ENCODE measurements at regions not wholly inside any gene's neighbourhood (a gene's known extent, or its start where the extent isn't known, plus 50 kb on each side); places are given as distances from the start of the nearest gene placed in this dataset.

GRCh38 chr4:14025111-14025510 is 397.6 kb upstream of the BOD1L1 start:
- Histone ChIP-seq H3K4me3 (no peak overlapping the region), H3K4me1 (no peaks in the 10 kb centered on the region), H3K27me3 (no peaks in the 10 kb centered on the region), H3K9me3 (no peaks in the 10 kb centered on the region), H3K27ac (no peak overlapping the region), H3K36me3 (no peaks in the 10 kb centered on the region)
- WGBS, 2 donors, result 55 to 57% methylated on average over 5 of the region's 5 CpGs
- DNase-seq (ENCODE audit: low spot score in 2 of 2), result no peak
- TF ChIP-seq POLR2A (IDR thresholded peaks at IDR 0.05) (no peak), EP300 (IDR thresholded peaks at IDR 0.05) (no peak), CTCF (IDR thresholded peaks at IDR 0.05) (no peak)

- Histone ChIP-seq H3K27me3 (no peaks in the 10 kb centered on the region), H3K4me1 (no peaks in the 10 kb centered on the region), H3K36me3 (no peaks in the 10 kb centered on the region), H3K4me3 (no peak overlapping the region), H3K27ac (no peak overlapping the region), H3K9me3 (no peaks in the 10 kb centered on the region)
- DNase-seq (ENCODE audit: low spot score in 2 of 2), result no peak
- TF ChIP-seq EP300 (IDR thresholded peaks at IDR 0.05), result no peak
- TF ChIP-seq CTCF (IDR thresholded peaks at IDR 0.05), result no peak
- TF ChIP-seq POLR2A (IDR thresholded peaks at IDR 0.05), result no peak
- 91 to 92% methylated on average over 5 of the region's 5 CpGs for WGBS, 2 donors
Observed at GRCh38 chr4:14025891-14026290, 398.4 kb upstream of the BOD1L1 start.

DNA sequence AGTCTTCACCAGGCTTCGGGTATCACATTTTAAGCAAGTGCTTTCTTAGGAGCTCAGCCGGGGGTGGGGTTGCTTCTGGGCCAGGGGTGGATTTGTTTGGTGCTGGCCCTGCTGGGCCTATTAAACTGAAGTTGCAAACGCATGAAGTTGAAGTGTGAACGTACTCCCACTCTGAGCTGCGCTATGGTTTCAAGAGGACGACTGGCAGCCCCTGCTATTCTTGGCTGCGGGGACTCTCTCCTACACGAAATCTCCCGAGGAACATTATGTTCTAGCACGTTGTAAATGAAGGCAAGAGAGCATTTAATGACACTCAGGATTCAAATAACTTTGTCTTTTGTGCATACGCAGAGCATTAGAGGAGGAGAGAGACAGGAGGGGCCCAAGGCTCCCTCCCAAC is 401.3 kb upstream of the BOD1L1 start:
- Histone ChIP-seq H3K27me3 (no peaks in the 10 kb centered on the region), H3K4me1 (no peaks in the 10 kb centered on the region), H3K36me3 (no peaks in the 10 kb centered on the region), H3K9me3 (no peaks in the 10 kb centered on the region), H3K4me3 (no peak overlapping the region), H3K27ac (no peak overlapping the region)
- DNase-seq (ENCODE audit: low spot score in 2 of 2), result no peak
- no peak for TF ChIP-seq CTCF (IDR thresholded peaks at IDR 0.05)
- TF ChIP-seq POLR2A (IDR thresholded peaks at IDR 0.05), result no peak
- TF ChIP-seq EP300 (IDR thresholded peaks at IDR 0.05), result no peak
- WGBS, 2 donors, result 37 to 42% methylated on average over 11 of the region's 11 CpGs

- no peak for TF ChIP-seq EP300 (IDR thresholded peaks at IDR 0.05)
- TF ChIP-seq POLR2A (IDR thresholded peaks at IDR 0.05), result no peak
- TF ChIP-seq CTCF (IDR thresholded peaks at IDR 0.05), result no peak
- 51 to 73% methylated on average over 2 of the region's 2 CpGs for WGBS, 2 donors
- Histone ChIP-seq H3K4me3 (no peak overlapping the region), H3K27ac (no peak overlapping the region), H3K36me3 (no peaks in the 10 kb centered on the region), H3K4me1 (no peaks in the 10 kb centered on the region), H3K27me3 (no peaks in the 10 kb centered on the region), H3K9me3 (no peaks in the 10 kb centered on the region)
- DNase-seq (ENCODE audit: low spot score in 2 of 2), result no peak
Observed at GRCh38 chr4:14035076-14035475, 407.6 kb upstream of the BOD1L1 start.

GRCh38 chr4:14043203-14043602 is 415.7 kb upstream of the BOD1L1 start:
- H3K27ac ChIP-seq, result no peak overlapping the region
- H3K4me3 ChIP-seq, result no peak overlapping the region
- H3K9me3 ChIP-seq, result no peaks in the 10 kb centered on the region
- no peak for DNase-seq (ENCODE audit: low spot score in 2 of 2)
- H3K27me3 ChIP-seq, result no peaks in the 10 kb centered on the region
- TF ChIP-seq CTCF (IDR thresholded peaks at IDR 0.05), result no peak
- no peak for TF ChIP-seq POLR2A (IDR thresholded peaks at IDR 0.05)
- no peak for TF ChIP-seq EP300 (IDR thresholded peaks at IDR 0.05)
- no peaks in the 10 kb centered on the region for H3K4me1 ChIP-seq
- H3K36me3 ChIP-seq, result no peaks in the 10 kb centered on the region

Measured in tibial nerve (tissue), 4 donors.